ENCODE measurements at regions not wholly inside any gene's neighbourhood (a gene's known extent, or its start where the extent isn't known, plus 50 kb on each side); places are given as distances from the start of the nearest gene placed in this dataset.

DNA sequence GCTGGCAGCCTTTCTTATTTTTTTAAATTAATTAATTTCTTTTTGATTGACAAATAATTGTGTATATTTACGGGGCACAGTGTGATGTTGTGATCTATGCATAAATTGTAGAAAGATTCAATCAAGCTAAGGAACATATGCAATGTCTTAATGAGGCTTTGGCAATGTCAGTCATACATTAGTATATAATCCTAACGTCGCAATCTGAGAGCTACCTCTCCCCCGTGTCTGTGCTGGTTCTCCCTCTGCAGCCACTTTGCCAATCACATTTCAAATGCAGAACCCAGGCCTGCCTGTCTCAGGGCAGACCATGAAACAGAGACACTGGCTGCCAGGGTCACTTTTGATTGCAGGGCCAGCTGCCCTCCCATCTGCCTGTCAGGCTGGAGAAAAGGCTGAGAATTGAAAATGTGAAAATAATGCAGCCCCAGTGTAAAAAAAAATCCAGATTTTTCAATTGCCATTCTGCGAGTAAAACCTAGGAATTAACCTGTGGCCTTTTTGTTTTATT is 56.3 kb downstream of the SLC24A2 start:
- H3K9ac ChIP-seq (ENCODE audit: low read depth, low read length), result no peak overlapping the region
- H3K27me3 ChIP-seq (ENCODE audit: insufficient read depth, low read length), result no peaks in the 10 kb centered on the region
- H3K36me3 ChIP-seq (ENCODE audit: insufficient read depth, low read length), result no peaks in the 10 kb centered on the region
- WGBS, result 87% methylated on average over 5 of the region's 5 CpGs
- no peaks in the 10 kb centered on the region for H3K4me1 ChIP-seq (ENCODE audit: insufficient read depth, low read length)
- no peak overlapping the region for H3K4me3 ChIP-seq (ENCODE audit: low read length)
- no peaks in the 10 kb centered on the region for H3K9me3 ChIP-seq (ENCODE audit: insufficient read depth, low read depth, low read length)
- H3K27ac ChIP-seq (ENCODE audit: low read depth, low read length), result no peak overlapping the region

- Histone ChIP-seq H3K27me3 (ENCODE audit: insufficient read depth, low read length) (no peaks in the 10 kb centered on the region), H3K36me3 (ENCODE audit: insufficient read depth, low read length) (no peaks in the 10 kb centered on the region), H3K4me1 (ENCODE audit: insufficient read depth, low read length) (no peaks in the 10 kb centered on the region), H3K9ac (ENCODE audit: low read depth, low read length) (no peak overlapping the region), H3K4me3 (ENCODE audit: low read length) (no peak overlapping the region), H3K9me3 (ENCODE audit: insufficient read depth, low read depth, low read length) (no peaks in the 10 kb centered on the region), H3K27ac (ENCODE audit: low read depth, low read length) (no peak overlapping the region)
- 94% methylated on average over 5 of the region's 5 CpGs for WGBS
These were observed 60.7 kb downstream of the SLC24A2 start for GRCh38 chr9:19728101-19728500.

- H3K36me3 ChIP-seq (ENCODE audit: insufficient read depth, low read length), result no peaks in the 10 kb centered on the region
- no peaks in the 10 kb centered on the region for H3K27me3 ChIP-seq (ENCODE audit: insufficient read depth, low read length)
- 94% methylated on average over 5 of the region's 5 CpGs for WGBS
- no peak overlapping the region for H3K4me3 ChIP-seq (ENCODE audit: low read length)
- no peaks in the 10 kb centered on the region for H3K4me1 ChIP-seq (ENCODE audit: insufficient read depth, low read length)
- no peak overlapping the region for H3K9ac ChIP-seq (ENCODE audit: low read depth, low read length)
- H3K9me3 ChIP-seq (ENCODE audit: insufficient read depth, low read depth, low read length), result no peaks in the 10 kb centered on the region
- H3K27ac ChIP-seq (ENCODE audit: low read depth, low read length), result no peak overlapping the region
These were observed 62.9 kb downstream of the SLC24A2 start for GRCh38 chr9:19725970-19726369.

- Histone ChIP-seq H3K9ac (ENCODE audit: low read depth, low read length) (no peak overlapping the region), H3K4me1 (ENCODE audit: insufficient read depth, low read length) (no peaks in the 10 kb centered on the region; the same call in 1 of the 2 replicates), H3K27me3 (ENCODE audit: insufficient read depth, low read length) (no peaks in the 10 kb centered on the region), H3K9me3 (ENCODE audit: insufficient read depth, low read depth, low read length) (no peaks in the 10 kb centered on the region), H3K27ac (ENCODE audit: low read depth, low read length) (no peak overlapping the region), H3K4me3 (ENCODE audit: low read length) (no peak overlapping the region), H3K36me3 (ENCODE audit: insufficient read depth, low read length) (no peaks in the 10 kb centered on the region)
- 31% methylated on average over 3 of the region's 3 CpGs for WGBS
These were observed 68.5 kb downstream of the SLC24A2 start for GRCh38 chr9:19720377-19720776.

GRCh38 chr9:19703702-19704101 is 85.1 kb downstream of the SLC24A2 start:
- peaks cover 62% of the 10 kb centered on the region for H3K4me1 ChIP-seq (ENCODE audit: insufficient read depth, low read length)
- no peak overlapping the region for H3K4me3 ChIP-seq (ENCODE audit: low read length)
- no peaks in the 10 kb centered on the region for H3K9me3 ChIP-seq (ENCODE audit: insufficient read depth, low read depth, low read length)
- H3K36me3 ChIP-seq (ENCODE audit: insufficient read depth, low read length), result no peaks in the 10 kb centered on the region
- no peaks in the 10 kb centered on the region for H3K27me3 ChIP-seq (ENCODE audit: insufficient read depth, low read length)
- H3K27ac ChIP-seq (ENCODE audit: low read depth, low read length), result no peak overlapping the region
- H3K9ac ChIP-seq (ENCODE audit: low read depth, low read length), result no peak overlapping the region

- H3K9ac ChIP-seq (ENCODE audit: low read depth, low read length), result no peak overlapping the region
- H3K4me1 ChIP-seq (ENCODE audit: insufficient read depth, low read length), result peaks cover 72% of the 10 kb centered on the region
- no peaks in the 10 kb centered on the region for H3K9me3 ChIP-seq (ENCODE audit: insufficient read depth, low read depth, low read length)
- WGBS, result 100% methylated on average over 1 of the region's 2 CpGs
- H3K4me3 ChIP-seq (ENCODE audit: low read length), result no peak overlapping the region
- H3K27me3 ChIP-seq (ENCODE audit: insufficient read depth, low read length), result no peaks in the 10 kb centered on the region
- H3K27ac ChIP-seq (ENCODE audit: low read depth, low read length), result no peak overlapping the region
- no peaks in the 10 kb centered on the region for H3K36me3 ChIP-seq (ENCODE audit: insufficient read depth, low read length)
These were observed 86.8 kb downstream of the SLC24A2 start for GRCh38 chr9:19701991-19702390.

GRCh38 chr9:19701274-19701673 is 87.6 kb downstream of the SLC24A2 start:
- Histone ChIP-seq H3K36me3 (ENCODE audit: insufficient read depth, low read length) (no peaks in the 10 kb centered on the region), H3K27ac (ENCODE audit: low read depth, low read length) (no peak overlapping the region), H3K9ac (ENCODE audit: low read depth, low read length) (no peak overlapping the region), H3K4me1 (ENCODE audit: insufficient read depth, low read length) (peaks cover 72% of the 10 kb centered on the region), H3K4me3 (ENCODE audit: low read length) (no peak overlapping the region), H3K9me3 (ENCODE audit: insufficient read depth, low read depth, low read length) (peaks cover 3% of the 10 kb centered on the region; the same call in 1 of the 2 replicates), H3K27me3 (ENCODE audit: insufficient read depth, low read length) (no peaks in the 10 kb centered on the region)
- 91% methylated on average over 6 of the region's 6 CpGs for WGBS

DNA sequence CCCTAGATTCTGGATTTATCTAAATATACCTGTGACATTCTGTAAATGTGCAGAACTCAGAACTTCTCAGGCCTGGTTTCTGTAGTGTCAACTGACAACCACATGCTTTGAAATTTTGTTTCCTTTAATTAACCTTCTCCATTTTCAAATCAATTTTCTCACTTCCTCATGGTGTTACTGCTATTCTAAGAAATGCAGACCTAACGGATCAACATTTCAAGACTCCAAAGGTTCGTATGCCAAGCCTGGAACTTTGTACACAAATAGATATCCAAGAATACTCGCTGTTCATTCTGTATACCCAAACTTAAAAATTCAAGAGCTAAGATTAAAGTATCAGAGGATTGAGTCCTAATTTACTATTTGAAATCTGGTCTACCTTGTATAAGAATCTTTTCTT is 88.1 kb downstream of the SLC24A2 start:
- peaks cover 6% of the 10 kb centered on the region; the same call in 1 of the 2 replicates for H3K9me3 ChIP-seq (ENCODE audit: insufficient read depth, low read depth, low read length)
- H3K4me3 ChIP-seq (ENCODE audit: low read length), result no peak overlapping the region
- H3K9ac ChIP-seq (ENCODE audit: low read depth, low read length), result no peak overlapping the region
- no peaks in the 10 kb centered on the region for H3K36me3 ChIP-seq (ENCODE audit: insufficient read depth, low read length)
- 0 out of 2 replicates have a peak overlapping the region, but pooled peaks have one; percentile 14 for H3K27ac ChIP-seq (ENCODE audit: low read depth, low read length)
- H3K4me1 ChIP-seq (ENCODE audit: insufficient read depth, low read length), result peaks cover 72% of the 10 kb centered on the region
- WGBS, result 98% methylated on average over 3 of the region's 3 CpGs
- H3K27me3 ChIP-seq (ENCODE audit: insufficient read depth, low read length), result no peaks in the 10 kb centered on the region

DNA sequence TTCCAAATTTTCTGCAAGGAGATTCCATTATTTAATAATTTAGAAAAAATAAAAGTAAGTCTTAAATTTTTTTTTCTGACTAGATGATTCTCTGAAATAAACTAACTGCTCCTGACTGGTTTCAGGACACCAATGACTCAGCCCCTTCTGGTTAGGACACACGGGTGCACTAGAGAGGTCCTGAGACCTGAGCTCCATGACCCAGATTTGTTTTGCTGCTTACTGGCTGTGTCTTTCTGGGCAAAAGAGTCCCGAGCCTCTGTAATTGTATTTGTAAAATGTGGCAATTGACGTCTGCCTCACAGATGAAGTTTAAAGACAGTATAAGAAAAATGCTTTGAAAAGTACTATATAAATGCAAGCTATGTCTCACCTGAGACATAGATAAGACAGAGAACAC is 89.1 kb downstream of the SLC24A2 start:
- H3K9ac ChIP-seq (ENCODE audit: low read depth, low read length), result no peak overlapping the region
- no peak overlapping the region for H3K4me3 ChIP-seq (ENCODE audit: low read length)
- H3K27ac ChIP-seq (ENCODE audit: low read depth, low read length), result peak overlapping the region; percentile 47; the same call in 1 of the 2 replicates
- 40% methylated on average over 3 of the region's 3 CpGs for WGBS
- H3K36me3 ChIP-seq (ENCODE audit: insufficient read depth, low read length), result no peaks in the 10 kb centered on the region
- H3K27me3 ChIP-seq (ENCODE audit: insufficient read depth, low read length), result no peaks in the 10 kb centered on the region
- peaks cover 6% of the 10 kb centered on the region; the same call in 1 of the 2 replicates for H3K9me3 ChIP-seq (ENCODE audit: insufficient read depth, low read depth, low read length)
- peaks cover 69% of the 10 kb centered on the region for H3K4me1 ChIP-seq (ENCODE audit: insufficient read depth, low read length)

- Histone ChIP-seq H3K36me3 (ENCODE audit: insufficient read depth, low read length) (no peaks in the 10 kb centered on the region), H3K4me1 (ENCODE audit: insufficient read depth, low read length) (peaks cover 61% of the 10 kb centered on the region), H3K9ac (ENCODE audit: low read depth, low read length) (no peak overlapping the region), H3K9me3 (ENCODE audit: insufficient read depth, low read depth, low read length) (peaks cover 6% of the 10 kb centered on the region; the same call in 1 of the 2 replicates), H3K27me3 (ENCODE audit: insufficient read depth, low read length) (no peaks in the 10 kb centered on the region), H3K4me3 (ENCODE audit: low read length) (no peak overlapping the region), H3K27ac (ENCODE audit: low read depth, low read length) (peak overlapping the region; percentile 39; the same call in 1 of the 2 replicates)
- WGBS, result 7% methylated on average over 3 of the region's 3 CpGs
These were observed 89.9 kb downstream of the SLC24A2 start for GRCh38 chr9:19698960-19699359.

GRCh38 chr9:19694601-19695000 is 94.2 kb downstream of the SLC24A2 start:
- H3K4me1 ChIP-seq (ENCODE audit: insufficient read depth, low read length), result peaks cover 17% of the 10 kb centered on the region
- no peak overlapping the region for H3K9ac ChIP-seq (ENCODE audit: low read depth, low read length)
- no peak overlapping the region for H3K27ac ChIP-seq (ENCODE audit: low read depth, low read length)
- WGBS, result 91% methylated on average over 2 of the region's 3 CpGs
- H3K4me3 ChIP-seq (ENCODE audit: low read length), result no peak overlapping the region
- no peaks in the 10 kb centered on the region for H3K36me3 ChIP-seq (ENCODE audit: insufficient read depth, low read length)
- H3K27me3 ChIP-seq (ENCODE audit: insufficient read depth, low read length), result no peaks in the 10 kb centered on the region
- H3K9me3 ChIP-seq (ENCODE audit: insufficient read depth, low read depth, low read length), result peaks cover 6% of the 10 kb centered on the region; the same call in 1 of the 2 replicates

DNA sequence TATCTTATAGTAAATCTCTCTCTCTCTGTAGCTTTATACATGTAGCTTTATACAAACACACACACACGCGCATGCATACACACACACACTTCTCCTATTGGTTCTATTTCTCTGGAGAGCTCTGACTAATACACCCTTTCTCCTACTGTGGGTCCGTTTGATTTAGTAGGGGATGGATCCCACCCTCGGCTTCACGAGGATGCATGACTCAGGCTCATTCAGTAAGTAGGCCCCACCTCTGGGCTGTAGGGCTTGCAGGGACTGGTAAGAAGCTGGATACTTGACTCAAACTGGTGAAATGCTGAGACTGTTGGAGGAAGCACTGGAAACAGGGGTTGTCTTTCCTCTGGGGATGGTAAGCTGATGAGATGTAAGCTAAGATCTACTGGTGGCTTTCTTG is 98.7 kb downstream of the SLC24A2 start:
- Histone ChIP-seq H3K9me3 (ENCODE audit: insufficient read depth, low read depth, low read length) (peaks cover 10% of the 10 kb centered on the region; the same call in 1 of the 2 replicates), H3K27ac (ENCODE audit: low read depth, low read length) (no peak overlapping the region), H3K36me3 (ENCODE audit: insufficient read depth, low read length) (no peaks in the 10 kb centered on the region), H3K9ac (ENCODE audit: low read depth, low read length) (no peak overlapping the region), H3K4me3 (ENCODE audit: low read length) (no peak overlapping the region), H3K4me1 (ENCODE audit: insufficient read depth, low read length) (no peaks in the 10 kb centered on the region), H3K27me3 (ENCODE audit: insufficient read depth, low read length) (no peaks in the 10 kb centered on the region)
- WGBS, result 88% methylated on average over 5 of the region's 5 CpGs

All from HUES64 (cell line).